ENCODE measurements at regions not wholly inside any gene's neighbourhood (a gene's known extent, or its start where the extent isn't known, plus 50 kb on each side); places are given as distances from the start of the nearest gene placed in this dataset.

- H3K27ac Mint-ChIP-seq = no peak overlapping the region
- DNase-seq (ENCODE audit: extremely low spot score, unreplicated experiment) = no peak
- H3K4me1 Mint-ChIP-seq (ENCODE audit: unreplicated experiment) = no peaks in the 10 kb centered on the region
- H3K4me3 Mint-ChIP-seq = no peak overlapping the region
- H3K36me3 Mint-ChIP-seq = no peaks in the 10 kb centered on the region
- no peaks in the 10 kb centered on the region for H3K9me3 Mint-ChIP-seq
- H3K27me3 Mint-ChIP-seq = peaks cover 64% of the 10 kb centered on the region
- no peak for TF ChIP-seq CTCF (conservative IDR thresholded peaks at IDR 0.05)
Observed at GRCh38 chr9:135299239-135299590, 180.4 kb upstream of the PPP1R26 start.

GRCh38 chr9:135299651-135300345 is 179.8 kb upstream of the PPP1R26 start:
- no peaks in the 10 kb centered on the region for H3K36me3 Mint-ChIP-seq
- peak; percentile 57 for DNase-seq (ENCODE audit: extremely low spot score, unreplicated experiment)
- H3K27ac Mint-ChIP-seq = no peak overlapping the region
- H3K27me3 Mint-ChIP-seq = peaks cover 68% of the 10 kb centered on the region
- H3K9me3 Mint-ChIP-seq = no peaks in the 10 kb centered on the region
- TF ChIP-seq CTCF (conservative IDR thresholded peaks at IDR 0.05) = no peak
- no peaks in the 10 kb centered on the region for H3K4me1 Mint-ChIP-seq (ENCODE audit: unreplicated experiment)
- H3K4me3 Mint-ChIP-seq = no peak overlapping the region

- no peak overlapping the region for H3K4me3 Mint-ChIP-seq
- H3K27me3 Mint-ChIP-seq = peaks cover 68% of the 10 kb centered on the region
- no peaks in the 10 kb centered on the region for H3K4me1 Mint-ChIP-seq (ENCODE audit: unreplicated experiment)
- TF ChIP-seq CTCF (conservative IDR thresholded peaks at IDR 0.05) = no peak
- peak; percentile 63 for DNase-seq (ENCODE audit: extremely low spot score, unreplicated experiment)
- no peaks in the 10 kb centered on the region for H3K36me3 Mint-ChIP-seq
- no peaks in the 10 kb centered on the region for H3K9me3 Mint-ChIP-seq
- H3K27ac Mint-ChIP-seq = no peak overlapping the region
Observed at GRCh38 chr9:135300346-135301141, 179.0 kb upstream of the PPP1R26 start.

- Mint-ChIP-seq H3K27me3 (peaks cover 69% of the 10 kb centered on the region), H3K27ac (no peak overlapping the region), H3K4me1 (ENCODE audit: unreplicated experiment) (no peaks in the 10 kb centered on the region)
Observed at GRCh38 chr9:135301271-135302263, 178.0 kb upstream of the PPP1R26 start.

More at GRCh38 chr9:135301271-135302263, 178.0 kb upstream of the PPP1R26 start:
- H3K4me3 Mint-ChIP-seq = no peak overlapping the region
- no peaks in the 10 kb centered on the region for H3K36me3 Mint-ChIP-seq
- H3K9me3 Mint-ChIP-seq = no peaks in the 10 kb centered on the region
- TF ChIP-seq CTCF (conservative IDR thresholded peaks at IDR 0.05) = no peak
- DNase-seq (ENCODE audit: extremely low spot score, unreplicated experiment) = peak; percentile 70

All from type B pancreatic cell (in vitro differentiated cells).